GM18519 (cell line): ENCODE measurements at regions not wholly inside any gene's neighbourhood (a gene's known extent, or its start where the extent isn't known, plus 50 kb on each side); places are given as distances from the start of the nearest gene placed in this dataset.
"Not testable (repeated sequence)": the region's sequence is repeated elsewhere in the genome, so short reads cannot be mapped to it uniquely, and the experiment has no call there.

ENCODE experiments used
- ATAC-seq: cut with Tn5 transposase; IDR thresholded peaks from one replicate; pipeline ENCODE4 v1.9.1; 2021; ENCODE audit warnings: mild to moderate bottlenecking, moderate library complexity; ENCODE audit not compliant: unreplicated experiment, low FRiP score

DNA sequence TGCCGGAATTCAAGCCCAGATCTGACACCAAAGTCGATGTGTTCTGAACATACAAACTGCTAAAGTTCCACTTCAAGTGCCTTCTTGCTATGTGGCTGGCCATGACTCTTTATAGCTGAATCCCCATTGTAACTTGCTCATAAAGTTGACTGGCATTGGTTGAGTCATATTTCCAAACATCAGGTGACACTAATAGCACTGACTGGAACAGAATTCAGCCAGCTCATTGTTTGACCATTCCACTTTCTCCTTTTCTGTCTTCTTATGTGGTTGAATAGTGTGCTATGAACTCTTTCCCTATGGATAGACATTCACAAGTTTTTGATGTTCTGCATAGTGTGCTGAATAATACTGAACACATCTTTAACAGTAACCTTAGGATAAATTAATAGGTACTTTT is 266.2 kb upstream of the ZFP64 start:
- no peak for ATAC-seq

GRCh38 chr20:52454660-52455059 is 263.1 kb upstream of the ZFP64 start:
- no peak for ATAC-seq

DNA sequence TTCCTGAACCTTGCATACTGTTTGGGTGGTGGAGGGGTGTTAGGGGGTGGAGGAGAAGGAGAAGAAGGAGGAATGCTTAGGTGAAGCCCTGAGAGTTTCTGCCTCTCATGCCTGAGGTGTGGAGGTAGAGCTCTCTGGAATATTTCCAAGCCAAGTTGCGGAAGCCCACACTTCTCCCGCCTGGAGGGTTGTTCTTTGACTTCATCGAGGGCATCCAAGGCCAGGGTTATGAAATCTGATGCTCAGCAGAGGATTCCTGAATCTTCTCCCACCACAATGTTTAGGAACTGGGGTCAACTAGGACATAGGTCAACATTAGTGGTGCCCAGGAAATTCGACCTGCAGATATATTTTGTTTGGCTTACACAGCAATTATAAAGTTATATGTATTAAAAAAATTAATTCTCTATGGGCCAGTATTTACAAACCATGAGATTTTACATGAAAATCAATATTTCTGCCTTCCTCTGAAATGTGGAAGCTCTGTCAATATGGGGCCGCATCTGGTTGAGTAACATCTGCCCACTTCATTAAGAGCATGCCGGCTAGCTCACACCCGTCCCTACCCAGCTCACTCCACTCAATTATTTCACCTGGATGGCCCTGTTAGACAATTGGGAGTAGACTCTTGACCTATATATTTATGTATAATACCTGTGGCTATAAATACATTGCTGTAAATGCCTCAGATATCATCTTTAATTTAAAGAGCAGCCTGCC is 257.1 kb upstream of the ZFP64 start:
- ATAC-seq = no peak

- ATAC-seq = no peak
Observed at GRCh38 chr20:52447225-52447551, 255.6 kb upstream of the ZFP64 start.

DNA sequence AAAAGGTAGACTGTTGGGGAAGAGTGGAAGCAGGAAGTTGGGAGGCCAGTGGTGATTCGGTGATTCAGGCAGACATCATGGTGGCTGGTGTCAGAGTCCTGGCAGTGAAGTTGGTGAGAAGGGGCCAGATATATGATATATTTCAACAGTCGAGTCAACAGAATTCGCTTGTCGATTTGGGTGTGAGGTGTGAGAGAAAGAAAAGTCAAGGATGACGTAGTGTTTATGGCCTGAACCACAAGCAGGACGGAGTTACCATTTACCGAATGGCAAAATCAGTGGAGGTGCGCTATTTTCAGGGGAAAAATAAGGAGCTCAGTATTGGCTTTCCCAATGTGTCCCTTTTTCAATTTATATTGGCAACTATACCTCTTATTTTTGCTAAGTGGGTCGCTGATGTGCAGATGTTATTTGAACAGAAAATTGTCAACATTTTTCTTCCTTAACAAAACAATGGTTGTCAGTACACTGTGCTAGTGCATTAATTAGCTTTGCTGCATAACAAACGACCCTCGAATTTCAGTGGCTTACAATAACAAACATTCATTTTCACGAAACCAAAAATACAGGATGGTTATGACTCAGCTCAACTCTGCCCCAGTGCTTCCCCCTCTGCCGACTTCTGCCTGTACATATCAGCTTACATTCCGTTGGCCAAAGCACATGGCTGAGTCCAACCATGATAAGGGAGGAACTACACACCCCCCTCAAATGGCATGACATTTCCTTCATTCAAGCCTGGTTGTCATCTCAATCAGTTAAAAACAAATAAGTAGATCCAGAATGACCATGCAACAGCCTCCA is 255.0 kb upstream of the ZFP64 start:
- no peak for ATAC-seq

GRCh38 chr20:52444455-52444854 is 252.9 kb upstream of the ZFP64 start:
- no peak for ATAC-seq

DNA sequence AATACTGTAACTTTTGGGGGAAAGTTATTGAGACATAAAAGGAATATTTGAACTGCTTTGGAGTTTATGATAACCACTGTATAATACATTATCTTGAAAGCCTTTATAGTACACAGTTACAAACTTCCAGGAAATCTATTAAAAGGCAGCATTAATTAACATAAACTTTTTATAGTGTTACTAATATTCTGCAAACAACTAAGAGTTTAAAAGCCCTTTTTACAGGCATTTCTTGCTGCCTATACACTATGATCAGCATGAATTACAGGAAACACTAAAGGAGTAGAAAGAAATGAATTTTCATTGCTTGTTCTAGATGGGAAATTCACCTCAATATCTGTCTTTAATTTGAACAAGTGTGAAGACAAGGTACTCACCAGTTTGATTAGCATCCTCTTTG is 252.3 kb upstream of the ZFP64 start:
- ATAC-seq = no peak

- no peak for ATAC-seq
Observed at GRCh38 chr20:52441710-52442109, 250.1 kb upstream of the ZFP64 start.

DNA sequence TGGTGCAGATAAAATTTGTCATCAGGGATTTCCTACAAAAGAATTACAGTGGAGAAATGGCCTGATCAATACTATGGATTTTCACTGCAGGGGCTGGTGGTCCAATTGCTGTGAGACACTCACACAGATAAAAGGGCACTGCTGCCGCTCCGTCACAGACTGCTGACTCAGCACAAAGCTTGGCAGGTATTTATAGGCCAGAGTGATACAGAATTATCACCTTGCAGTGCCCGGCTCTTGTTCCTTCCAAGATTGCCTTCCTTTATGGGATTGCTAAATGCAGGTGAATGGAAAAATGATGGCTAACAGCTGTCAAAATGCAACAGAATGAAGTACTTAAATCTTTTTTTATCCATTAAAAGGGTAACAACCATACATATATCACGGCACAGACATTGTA is 247.8 kb upstream of the ZFP64 start:
- no peak for ATAC-seq

DNA sequence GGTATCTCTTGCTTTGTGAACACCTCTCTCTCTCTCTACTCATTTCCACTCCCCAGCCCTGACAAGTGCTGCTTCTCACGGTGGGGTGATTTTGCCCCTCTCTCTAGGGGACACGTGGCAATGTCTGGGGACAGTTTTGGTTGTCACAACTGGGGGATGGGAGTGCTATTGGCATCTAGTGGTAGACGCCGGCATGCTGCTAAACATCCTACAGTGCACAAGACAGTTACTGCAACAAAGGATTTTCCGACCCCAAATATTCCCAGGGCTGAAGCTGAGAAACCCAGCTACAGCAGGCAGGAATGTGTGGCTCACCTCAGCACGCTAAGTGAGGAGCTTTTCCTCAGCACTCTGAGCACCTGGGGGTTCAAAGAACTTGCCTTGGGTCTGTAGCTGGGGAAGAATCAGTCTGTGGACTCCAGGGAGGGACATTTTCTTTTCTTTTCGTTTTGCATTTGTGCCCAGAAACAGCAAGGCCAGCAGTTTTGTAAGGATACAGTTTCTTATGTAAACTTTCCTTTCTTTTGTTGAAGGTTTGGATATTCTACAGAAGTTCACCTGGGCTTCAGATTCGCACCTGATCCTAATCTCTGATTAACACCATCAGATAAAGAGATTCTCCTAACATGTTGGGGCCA is 246.9 kb upstream of the ZFP64 start:
- ATAC-seq = no peak

- no peak for ATAC-seq
Observed at GRCh38 chr20:52434453-52434852, 242.9 kb upstream of the ZFP64 start.

GRCh38 chr20:52434041-52434425 is 242.5 kb upstream of the ZFP64 start:
- no peak for ATAC-seq

- ATAC-seq = no peak
Observed at GRCh38 chr20:52433326-52434040, 241.9 kb upstream of the ZFP64 start.

DNA sequence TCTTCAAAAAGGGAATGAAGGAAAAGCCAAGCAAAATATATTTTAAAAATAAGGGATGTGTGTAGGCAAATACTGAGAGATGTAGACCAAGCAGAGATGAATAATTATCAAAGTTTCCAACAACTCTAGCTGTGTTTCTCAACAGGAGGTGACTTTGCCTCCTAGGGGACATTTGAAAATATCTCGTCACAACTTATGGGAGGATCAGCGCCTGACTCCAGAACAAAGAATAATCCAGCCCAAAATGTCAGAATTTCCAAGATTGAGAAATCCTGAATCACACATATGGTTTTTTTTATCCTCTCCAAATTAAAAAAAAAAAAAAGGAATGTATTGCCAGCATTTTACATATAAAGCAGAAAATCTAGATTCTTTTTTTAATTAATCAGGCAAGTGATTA is 241.2 kb upstream of the ZFP64 start:
- no peak for ATAC-seq

- ATAC-seq = no peak
Observed at GRCh38 chr20:52429029-52429428, 237.4 kb upstream of the ZFP64 start.

DNA sequence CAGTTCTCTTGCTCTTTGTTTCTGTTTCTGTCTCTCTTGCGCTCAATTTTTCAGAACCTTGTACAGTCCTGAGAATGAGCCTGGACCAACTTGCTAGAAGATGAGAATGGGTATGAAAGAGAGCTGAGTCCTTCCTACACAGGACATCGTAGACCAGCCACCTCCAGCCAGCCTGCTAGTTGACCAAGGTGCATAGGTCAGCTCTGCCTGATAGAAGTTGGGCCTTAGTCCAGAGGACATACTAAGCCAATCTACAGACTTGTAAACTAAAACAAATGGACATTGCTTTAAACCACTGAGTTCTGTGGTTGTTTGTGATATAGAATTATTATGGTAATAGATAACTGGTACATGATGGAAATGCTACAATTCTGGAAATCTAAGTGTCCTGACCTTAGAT is 236.4 kb upstream of the ZFP64 start:
- ATAC-seq = no peak

DNA sequence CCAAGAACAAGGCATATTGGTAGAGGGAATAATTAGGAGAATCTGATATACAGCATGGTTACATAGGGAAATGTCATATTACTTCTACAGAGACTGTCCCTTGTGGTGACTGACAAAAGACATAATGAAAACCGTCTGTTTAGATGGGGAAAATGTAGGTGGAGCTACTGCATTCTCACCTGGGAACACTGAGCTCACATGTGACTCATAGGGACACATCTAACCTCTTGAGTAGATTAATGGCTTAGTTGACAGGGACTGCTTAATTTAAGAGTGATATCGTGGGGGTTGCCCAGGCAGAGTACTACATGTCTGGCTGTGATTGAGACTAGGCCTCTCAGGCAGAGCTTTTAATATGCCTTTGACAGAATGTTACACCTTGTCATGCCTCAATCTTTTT is 235.3 kb upstream of the ZFP64 start:
- ATAC-seq = no peak

- ATAC-seq = no peak
Observed at GRCh38 chr20:52425701-52426100, 234.1 kb upstream of the ZFP64 start.

- no peak for ATAC-seq
Observed at GRCh38 chr20:52425253-52425652, 233.7 kb upstream of the ZFP64 start.

GRCh38 chr20:52424357-52424942 is 232.9 kb upstream of the ZFP64 start:
- not testable (repeated sequence) for ATAC-seq
